ENCODE measurements at regions not wholly inside any gene's neighbourhood (a gene's known extent, or its start where the extent isn't known, plus 50 kb on each side); places are given as distances from the start of the nearest gene placed in this dataset.

- ChIA-PET CTCF (interaction anchor here (1.1 to 1.2 kb wide), 2 partner anchors 10 to 413 kb away, joined by 3 to 4 read pairs; no protein-coding TSS in a partner anchor), POLR2A (no interaction called here)
- Histone ChIP-seq H3K4me2 (no peak overlapping the region), H3K9me3 (no peaks in the 10 kb centered on the region; the same call in 1 of the 3 replicates), H3K27ac (no peak overlapping the region), H3K4me3 (no peak overlapping the region), H3K4me1 (no peaks in the 10 kb centered on the region)
- DNase-seq (ENCODE audit: low read depth in 1 of 2, low spot score in 1 of 2) (no peak), ATAC-seq (no peak), FAIRE-seq (no peak)
- no peak for TF ChIP-seq KDM1A (IDR thresholded peaks at IDR 0.05; ENCODE audit: low read depth)
- TF ChIP-seq KDM5A (IDR thresholded peaks at IDR 0.05): no peak
- WGBS (ENCODE audit: missing lambda C conversion rate): 2% methylated on average over 2 of the region's 2 CpGs
Measured at GRCh38 chr5:174832811-174833210, 108.4 kb downstream of the MSX2 start.

DNA sequence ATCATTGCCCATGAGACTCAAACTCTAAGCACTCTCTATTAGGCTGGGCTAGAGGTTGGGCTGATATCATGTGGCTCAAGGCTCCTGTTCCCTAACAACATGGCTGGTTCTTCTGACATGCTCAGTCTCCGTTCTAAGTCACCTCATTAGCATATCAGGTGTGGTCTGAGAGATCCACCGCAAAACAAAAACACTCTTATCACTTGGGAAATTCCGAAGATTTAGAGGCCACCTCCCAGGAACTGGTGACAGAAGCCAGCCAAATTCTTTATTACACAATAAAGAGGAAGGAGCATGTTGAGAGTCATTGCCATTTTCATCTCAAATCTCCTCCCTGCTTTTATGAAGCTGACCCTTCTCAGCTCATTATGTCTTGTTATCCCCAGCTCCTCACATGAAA lies 107.6 kb downstream of the MSX2 start:
- no peak for ATAC-seq
- no peak overlapping the region for H3K27ac ChIP-seq
- no peaks in the 10 kb centered on the region for H3K4me1 ChIP-seq
- no peak overlapping the region for H3K4me3 ChIP-seq
- ChIA-PET CTCF (interaction anchor here (1.2 kb wide), 1 partner anchor 11 kb away, joined by 4 read pairs; no protein-coding TSS in a partner anchor), POLR2A (no interaction called here)
- H3K4me2 ChIP-seq: no peak overlapping the region
- TF ChIP-seq ZNF302 (CRISPR knock-in tag; IDR thresholded peaks at IDR 0.05) (no peak), TP53 (CRISPR knock-in tag; IDR thresholded peaks at IDR 0.05) (no peak), PHF8 (IDR thresholded peaks at IDR 0.05; ENCODE audit: borderline replicate concordance, low read depth) (no peak), RFX5 (IDR thresholded peaks at IDR 0.05) (no peak), RCOR1 (IDR thresholded peaks at IDR 0.05; ENCODE audit: low read depth, low read length) (no peak), CBX8 (IDR thresholded peaks at IDR 0.05) (no peak), FOSL2 (IDR thresholded peaks at IDR 0.05) (no peak), FOSL2 (CRISPR knock-in tag; IDR thresholded peaks at IDR 0.05) (no peak), CEBPB (IDR thresholded peaks at IDR 0.05) (no peak), CHD4 (IDR thresholded peaks at IDR 0.05; ENCODE audit: borderline replicate concordance) (no peak), POLR2A (IDR thresholded peaks at IDR 0.05; ENCODE audit: low read length) (no peak), POLR2AphosphoS2 (conservative IDR thresholded peaks at IDR 0.05; ENCODE audit: low read length) (no peak), BHLHE40 (IDR thresholded peaks at IDR 0.05; ENCODE audit: low read depth, low read length) (no peak), FOXS1 (CRISPR knock-in tag; IDR thresholded peaks at IDR 0.05) (no peak), RAD21 (conservative IDR thresholded peaks at IDR 0.05 in 1 of 2, IDR thresholded peaks at IDR 0.05 in 1 of 2) (no peak), TFCP2L1 (CRISPR knock-in tag; IDR thresholded peaks at IDR 0.05) (no peak)
- TF ChIP-seq, protein P1, sequence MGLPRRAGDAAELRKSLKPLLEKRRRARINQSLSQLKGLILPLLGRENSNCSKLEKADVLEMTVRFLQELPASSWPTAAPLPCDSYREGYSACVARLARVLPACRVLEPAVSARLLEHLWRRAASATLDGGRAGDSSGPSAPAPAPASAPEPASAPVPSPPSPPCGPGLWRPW (IDR thresholded peaks at IDR 0.05): no peak
- TF ChIP-seq, protein P2, sequence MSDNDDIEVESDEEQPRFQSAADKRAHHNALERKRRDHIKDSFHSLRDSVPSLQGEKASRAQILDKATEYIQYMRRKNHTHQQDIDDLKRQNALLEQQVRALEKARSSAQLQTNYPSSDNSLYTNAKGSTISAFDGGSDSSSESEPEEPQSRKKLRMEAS (IDR thresholded peaks at IDR 0.05): no peak
- TF ChIP-seq, protein P3, sequence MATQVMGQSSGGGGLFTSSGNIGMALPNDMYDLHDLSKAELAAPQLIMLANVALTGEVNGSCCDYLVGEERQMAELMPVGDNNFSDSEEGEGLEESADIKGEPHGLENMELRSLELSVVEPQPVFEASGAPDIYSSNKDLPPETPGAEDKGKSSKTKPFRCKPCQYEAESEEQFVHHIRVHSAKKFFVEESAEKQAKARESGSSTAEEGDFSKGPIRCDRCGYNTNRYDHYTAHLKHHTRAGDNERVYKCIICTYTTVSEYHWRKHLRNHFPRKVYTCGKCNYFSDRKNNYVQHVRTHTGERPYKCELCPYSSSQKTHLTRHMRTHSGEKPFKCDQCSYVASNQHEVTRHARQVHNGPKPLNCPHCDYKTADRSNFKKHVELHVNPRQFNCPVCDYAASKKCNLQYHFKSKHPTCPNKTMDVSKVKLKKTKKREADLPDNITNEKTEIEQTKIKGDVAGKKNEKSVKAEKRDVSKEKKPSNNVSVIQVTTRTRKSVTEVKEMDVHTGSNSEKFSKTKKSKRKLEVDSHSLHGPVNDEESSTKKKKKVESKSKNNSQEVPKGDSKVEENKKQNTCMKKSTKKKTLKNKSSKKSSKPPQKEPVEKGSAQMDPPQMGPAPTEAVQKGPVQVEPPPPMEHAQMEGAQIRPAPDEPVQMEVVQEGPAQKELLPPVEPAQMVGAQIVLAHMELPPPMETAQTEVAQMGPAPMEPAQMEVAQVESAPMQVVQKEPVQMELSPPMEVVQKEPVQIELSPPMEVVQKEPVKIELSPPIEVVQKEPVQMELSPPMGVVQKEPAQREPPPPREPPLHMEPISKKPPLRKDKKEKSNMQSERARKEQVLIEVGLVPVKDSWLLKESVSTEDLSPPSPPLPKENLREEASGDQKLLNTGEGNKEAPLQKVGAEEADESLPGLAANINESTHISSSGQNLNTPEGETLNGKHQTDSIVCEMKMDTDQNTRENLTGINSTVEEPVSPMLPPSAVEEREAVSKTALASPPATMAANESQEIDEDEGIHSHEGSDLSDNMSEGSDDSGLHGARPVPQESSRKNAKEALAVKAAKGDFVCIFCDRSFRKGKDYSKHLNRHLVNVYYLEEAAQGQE (IDR thresholded peaks at IDR 0.05): no peak
- WGBS (ENCODE audit: missing lambda C conversion rate): 4% methylated on average over 3 of the region's 3 CpGs
- H3K9me3 ChIP-seq: no peaks in the 10 kb centered on the region; the same call in 1 of the 3 replicates
- FAIRE-seq: no peak
- DNase-seq (ENCODE audit: low read depth in 1 of 2, low spot score in 1 of 2): no peak

GRCh38 chr5:174831031-174831660 lies 106.8 kb downstream of the MSX2 start:
- no peak for FAIRE-seq
- ChIA-PET POLR2A (no interaction called here), CTCF (interaction anchor here (1.3 kb wide), 1 partner anchor 22 kb away, joined by 3 read pairs; no protein-coding TSS in a partner anchor)
- H3K9me3 ChIP-seq: no peaks in the 10 kb centered on the region; the same call in 2 of the 3 replicates
- TF ChIP-seq CTCF (IDR thresholded peaks at IDR 0.05) (no peak), ZFP36 (IDR thresholded peaks at IDR 0.05; ENCODE audit: borderline replicate concordance, partially characterized antibody) (no peak), TFCP2L1 (CRISPR knock-in tag; IDR thresholded peaks at IDR 0.05) (no peak), KDM5A (IDR thresholded peaks at IDR 0.05) (no peak), SMC3 (IDR thresholded peaks at IDR 0.05) (no peak), ZSCAN20 (CRISPR knock-in tag; IDR thresholded peaks at IDR 0.05) (no peak), BHLHE40 (IDR thresholded peaks at IDR 0.05; ENCODE audit: low read depth, low read length) (no peak), CBX8 (IDR thresholded peaks at IDR 0.05) (no peak), POLR2AphosphoS2 (conservative IDR thresholded peaks at IDR 0.05; ENCODE audit: low read length) (no peak)
- TF ChIP-seq, protein P4, sequence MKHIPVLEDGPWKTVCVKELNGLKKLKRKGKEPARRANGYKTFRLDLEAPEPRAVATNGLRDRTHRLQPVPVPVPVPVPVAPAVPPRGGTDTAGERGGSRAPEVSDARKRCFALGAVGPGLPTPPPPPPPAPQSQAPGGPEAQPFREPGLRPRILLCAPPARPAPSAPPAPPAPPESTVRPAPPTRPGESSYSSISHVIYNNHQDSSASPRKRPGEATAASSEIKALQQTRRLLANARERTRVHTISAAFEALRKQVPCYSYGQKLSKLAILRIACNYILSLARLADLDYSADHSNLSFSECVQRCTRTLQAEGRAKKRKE (CRISPR knock-in tag; IDR thresholded peaks at IDR 0.05; ENCODE audit: low read depth): no peak
- TF ChIP-seq, protein P2 (IDR thresholded peaks at IDR 0.05): no peak
- H3K4me2 ChIP-seq: no peak overlapping the region
- H3K4me3 ChIP-seq: no peak overlapping the region
- H3K4me1 ChIP-seq: no peaks in the 10 kb centered on the region
- ATAC-seq: no peak
- no peak for DNase-seq (ENCODE audit: low read depth in 1 of 2, low spot score in 1 of 2)
- H3K27ac ChIP-seq: no peak overlapping the region
- 13% methylated on average over 2 of the region's 2 CpGs for WGBS (ENCODE audit: missing lambda C conversion rate)

Data from A549 (cell line).